Nephron (organoid): ENCODE measurements at regions not wholly inside any gene's neighbourhood (a gene's known extent, or its start where the extent isn't known, plus 50 kb on each side); places are given as distances from the start of the nearest gene placed in this dataset.

Experiments used
- H3K27ac Mint-ChIP-seq, 3 experiments: 2 replicates each; pipeline ENCODE4 v1.8.0; 2020; ENCODE audit warnings: mixed read lengths in 3 of 3, mild to moderate bottlenecking in 2 of 3, moderate library complexity in 1 of 3
- H3K27me3 Mint-ChIP-seq: 2 replicates; pipeline ENCODE4 v1.8.0; 2021; ENCODE audit warnings: low read depth, mild to moderate bottlenecking, moderate library complexity, mixed read lengths
- H3K36me3 Mint-ChIP-seq: 2 replicates; pipeline ENCODE4 v1.8.0; 2020; ENCODE audit warnings: low read depth, mixed read lengths
- H3K4me1 Mint-ChIP-seq: 2 replicates; pipeline ENCODE4 v1.8.0; 2020; ENCODE audit warnings: mixed read lengths
- H3K4me3 Mint-ChIP-seq, 3 experiments: 2 replicates each; pipeline ENCODE4 v1.8.0; 2020; ENCODE audit warnings: mild to moderate bottlenecking in 3 of 3, mixed read lengths in 3 of 3, moderate library complexity in 2 of 3
- H3K9me3 Mint-ChIP-seq: 2 replicates; pipeline ENCODE4 v1.8.0; 2020; ENCODE audit warnings: mixed read lengths
- TF ChIP-seq, protein P1 (sequence below), 3 experiments: fragments of 200-600 bp; sonication (generic); IDR thresholded peaks; one replicate each; pipeline ENCODE4 v1.5.0; 2021; ENCODE audit warnings: antibody characterized with exemption in 3 of 3; ENCODE audit not compliant: unreplicated experiment in 3 of 3

DNA sequence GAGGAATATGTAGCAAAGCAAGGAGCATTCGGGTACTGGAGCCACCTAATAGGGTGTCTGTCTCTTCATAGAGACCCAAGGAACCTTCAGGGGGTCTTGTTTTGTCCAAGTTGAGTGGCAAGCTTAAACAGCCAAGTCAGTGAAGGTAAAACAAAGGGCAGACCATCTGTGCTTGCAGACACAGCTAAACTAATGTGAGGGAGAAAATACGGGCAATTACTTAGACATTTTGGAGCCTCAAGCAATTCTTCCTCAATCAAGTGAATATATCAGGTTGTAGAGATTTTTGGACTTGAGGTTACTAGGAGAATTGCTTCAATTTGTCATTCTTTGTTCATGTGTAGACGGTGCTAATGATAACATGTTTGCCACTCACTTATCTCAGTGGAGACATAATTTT lies 148.2 kb upstream of the ARHGAP20 start:
- peaks cover 42% of the 10 kb centered on the region for H3K4me1 Mint-ChIP-seq
- no peaks in the 10 kb centered on the region for H3K9me3 Mint-ChIP-seq
- H3K4me3 Mint-ChIP-seq: no peak overlapping the region
- no peaks in the 10 kb centered on the region for H3K36me3 Mint-ChIP-seq
- peaks cover 3% of the 10 kb centered on the region for H3K27me3 Mint-ChIP-seq
- peak overlapping the region in 2 of 3 experiments; percentile 5 to 50 for H3K27ac Mint-ChIP-seq
- TF ChIP-seq, protein P1, sequence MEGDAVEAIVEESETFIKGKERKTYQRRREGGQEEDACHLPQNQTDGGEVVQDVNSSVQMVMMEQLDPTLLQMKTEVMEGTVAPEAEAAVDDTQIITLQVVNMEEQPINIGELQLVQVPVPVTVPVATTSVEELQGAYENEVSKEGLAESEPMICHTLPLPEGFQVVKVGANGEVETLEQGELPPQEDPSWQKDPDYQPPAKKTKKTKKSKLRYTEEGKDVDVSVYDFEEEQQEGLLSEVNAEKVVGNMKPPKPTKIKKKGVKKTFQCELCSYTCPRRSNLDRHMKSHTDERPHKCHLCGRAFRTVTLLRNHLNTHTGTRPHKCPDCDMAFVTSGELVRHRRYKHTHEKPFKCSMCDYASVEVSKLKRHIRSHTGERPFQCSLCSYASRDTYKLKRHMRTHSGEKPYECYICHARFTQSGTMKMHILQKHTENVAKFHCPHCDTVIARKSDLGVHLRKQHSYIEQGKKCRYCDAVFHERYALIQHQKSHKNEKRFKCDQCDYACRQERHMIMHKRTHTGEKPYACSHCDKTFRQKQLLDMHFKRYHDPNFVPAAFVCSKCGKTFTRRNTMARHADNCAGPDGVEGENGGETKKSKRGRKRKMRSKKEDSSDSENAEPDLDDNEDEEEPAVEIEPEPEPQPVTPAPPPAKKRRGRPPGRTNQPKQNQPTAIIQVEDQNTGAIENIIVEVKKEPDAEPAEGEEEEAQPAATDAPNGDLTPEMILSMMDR (IDR thresholded peaks at IDR 0.05; ENCODE audit: unreplicated experiment in 3 of 3): no peak

- Mint-ChIP-seq H3K36me3 (no peaks in the 10 kb centered on the region), H3K27ac (peak overlapping the region in 2 of 3 experiments; percentile 5 to 50), H3K4me1 (peaks cover 47% of the 10 kb centered on the region), H3K27me3 (peaks cover 3% of the 10 kb centered on the region), H3K9me3 (no peaks in the 10 kb centered on the region), H3K4me3 (no peak overlapping the region)
- TF ChIP-seq, protein P1 (IDR thresholded peaks at IDR 0.05; ENCODE audit: unreplicated experiment in 3 of 3): no peak
Observed at GRCh38 chr11:110859998-110860397, 147.8 kb upstream of the ARHGAP20 start.

- H3K36me3 Mint-ChIP-seq: no peaks in the 10 kb centered on the region
- peaks cover 53% of the 10 kb centered on the region for H3K4me1 Mint-ChIP-seq
- TF ChIP-seq, protein P1 (IDR thresholded peaks at IDR 0.05; ENCODE audit: unreplicated experiment in 3 of 3): no peak
- no peak overlapping the region for H3K4me3 Mint-ChIP-seq
- H3K27ac Mint-ChIP-seq: peak overlapping the region; percentile 4 to 88 (median 58)
- H3K9me3 Mint-ChIP-seq: no peaks in the 10 kb centered on the region
- peaks cover 3% of the 10 kb centered on the region for H3K27me3 Mint-ChIP-seq
Observed at GRCh38 chr11:110859240-110859840, 147.1 kb upstream of the ARHGAP20 start.

GRCh38 chr11:110858547-110858921 lies 146.3 kb upstream of the ARHGAP20 start:
- Mint-ChIP-seq H3K9me3 (no peaks in the 10 kb centered on the region), H3K4me1 (peaks cover 60% of the 10 kb centered on the region), H3K27ac (peak overlapping the region; percentile 84 to 90 (median 89)), H3K27me3 (peaks cover 3% of the 10 kb centered on the region), H3K36me3 (no peaks in the 10 kb centered on the region), H3K4me3 (no peak overlapping the region)
- TF ChIP-seq, protein P1 (IDR thresholded peaks at IDR 0.05; ENCODE audit: unreplicated experiment in 3 of 3): no peak

GRCh38 chr11:110857892-110858546 lies 145.8 kb upstream of the ARHGAP20 start:
- H3K4me3 Mint-ChIP-seq: no peak overlapping the region
- TF ChIP-seq, protein P1 (IDR thresholded peaks at IDR 0.05; ENCODE audit: unreplicated experiment in 3 of 3): no peak
- H3K27me3 Mint-ChIP-seq: peaks cover 3% of the 10 kb centered on the region
- peak overlapping the region; percentile 84 to 90 (median 89) for H3K27ac Mint-ChIP-seq
- no peaks in the 10 kb centered on the region for H3K36me3 Mint-ChIP-seq
- no peaks in the 10 kb centered on the region for H3K9me3 Mint-ChIP-seq
- peaks cover 66% of the 10 kb centered on the region for H3K4me1 Mint-ChIP-seq
